OCI-LY7 (cell line): ENCODE measurements at regions not wholly inside any gene's neighbourhood (a gene's known extent, or its start where the extent isn't known, plus 50 kb on each side); places are given as distances from the start of the nearest gene placed in this dataset.

Experiments
- EZH2phosphoT487 ChIP-seq: fragments of 200-600 bp; sonication (generic); IDR thresholded peaks from 2 replicates; pipeline ENCODE4 v1.6.1; 2018; ENCODE audit warnings: low read depth, borderline replicate concordance, mild to moderate bottlenecking, mixed run types, antibody characterized with exemption, low read length, moderate library complexity, mixed read lengths
- TF ChIP-seq, protein P1 (sequence below): fragments of 200-600 bp; sonication (generic); conservative IDR thresholded peaks from 2 replicates; pipeline ENCODE4 v1.5.1; 2014; ENCODE audit warnings: mild to moderate bottlenecking, antibody characterized with exemption, low read length, moderate library complexity, mixed read lengths

DNA sequence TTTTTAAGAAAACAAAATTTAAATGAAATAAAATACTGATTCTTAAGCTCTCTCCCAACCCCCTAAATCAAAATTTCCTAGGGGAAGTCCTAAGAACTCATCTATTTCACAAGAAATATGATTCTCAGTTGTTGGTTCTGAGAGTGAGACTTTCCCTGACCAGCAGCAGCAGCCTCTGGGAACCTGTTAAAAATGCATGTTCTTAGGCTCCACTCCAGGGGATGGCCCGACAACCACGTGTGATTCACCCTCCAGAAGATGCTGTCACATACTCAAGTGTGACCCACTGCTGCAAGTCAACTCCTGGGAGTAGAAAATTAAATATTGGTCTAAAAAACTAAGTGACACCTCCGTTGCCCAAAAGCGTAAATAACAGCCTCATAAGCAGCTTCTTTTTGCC is 343.2 kb upstream of the NR2F2 start:
- TF ChIP-seq, protein P1, sequence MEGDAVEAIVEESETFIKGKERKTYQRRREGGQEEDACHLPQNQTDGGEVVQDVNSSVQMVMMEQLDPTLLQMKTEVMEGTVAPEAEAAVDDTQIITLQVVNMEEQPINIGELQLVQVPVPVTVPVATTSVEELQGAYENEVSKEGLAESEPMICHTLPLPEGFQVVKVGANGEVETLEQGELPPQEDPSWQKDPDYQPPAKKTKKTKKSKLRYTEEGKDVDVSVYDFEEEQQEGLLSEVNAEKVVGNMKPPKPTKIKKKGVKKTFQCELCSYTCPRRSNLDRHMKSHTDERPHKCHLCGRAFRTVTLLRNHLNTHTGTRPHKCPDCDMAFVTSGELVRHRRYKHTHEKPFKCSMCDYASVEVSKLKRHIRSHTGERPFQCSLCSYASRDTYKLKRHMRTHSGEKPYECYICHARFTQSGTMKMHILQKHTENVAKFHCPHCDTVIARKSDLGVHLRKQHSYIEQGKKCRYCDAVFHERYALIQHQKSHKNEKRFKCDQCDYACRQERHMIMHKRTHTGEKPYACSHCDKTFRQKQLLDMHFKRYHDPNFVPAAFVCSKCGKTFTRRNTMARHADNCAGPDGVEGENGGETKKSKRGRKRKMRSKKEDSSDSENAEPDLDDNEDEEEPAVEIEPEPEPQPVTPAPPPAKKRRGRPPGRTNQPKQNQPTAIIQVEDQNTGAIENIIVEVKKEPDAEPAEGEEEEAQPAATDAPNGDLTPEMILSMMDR: no peak
- no peak for TF ChIP-seq EZH2phosphoT487
